ENCODE measurements at regions not wholly inside any gene's neighbourhood (a gene's known extent, or its start where the extent isn't known, plus 50 kb on each side); places are given as distances from the start of the nearest gene placed in this dataset.

DNA sequence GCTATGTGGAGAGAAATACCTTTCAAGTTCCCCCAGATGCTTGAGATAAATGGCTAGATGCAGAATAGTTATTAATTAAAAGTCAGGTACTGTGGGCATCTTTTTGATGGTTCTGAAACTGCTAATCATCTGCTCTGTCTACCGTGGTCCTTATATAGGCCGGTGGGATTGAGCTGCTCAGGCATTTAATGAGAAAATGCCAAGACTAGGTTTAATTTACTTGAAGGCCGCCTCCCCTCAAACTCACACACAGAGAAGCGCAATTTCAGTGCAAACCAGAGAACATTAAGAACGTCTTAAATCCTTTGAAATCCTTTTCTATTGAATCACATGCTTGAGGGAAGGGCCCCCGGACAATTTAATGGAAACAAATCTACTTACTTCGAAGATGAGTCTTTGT is 136.4 kb upstream of the CRBN start:
- no peak for DNase-seq (ENCODE audit: low read depth, low spot score)
- in situ Hi-C loops (cut with HindIII; ENCODE audit: low sequenced_read_pairs): no loop called here
- no peak overlapping the region for H3K4me3 ChIP-seq (ENCODE audit: low read depth, low read length)
- TF ChIP-seq CTCF (IDR thresholded peaks at IDR 0.05; ENCODE audit: low read depth, low read length): no peak

DNA sequence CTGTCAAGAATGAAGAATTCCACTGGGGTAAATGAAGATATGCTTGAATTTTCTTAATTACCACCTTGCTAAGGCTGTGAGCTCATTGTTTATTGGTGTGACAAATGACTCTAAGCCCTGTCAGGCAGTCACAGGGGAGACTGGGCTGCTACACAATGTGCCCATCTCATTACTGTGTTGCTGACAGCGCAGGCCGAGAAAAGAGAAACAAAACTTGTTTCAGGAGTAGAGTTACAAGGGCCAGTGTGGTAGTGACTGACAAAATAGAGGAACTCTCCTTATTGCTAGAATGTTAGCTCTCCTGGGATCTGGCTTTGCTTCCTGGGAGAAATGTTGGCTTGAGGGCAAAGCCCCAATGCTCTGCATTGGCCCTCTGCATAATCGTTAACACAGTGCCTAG is 130.4 kb upstream of the CRBN start:
- DNase-seq (ENCODE audit: low read depth, low spot score): no peak
- no peak overlapping the region for H3K4me3 ChIP-seq (ENCODE audit: low read depth, low read length)
- no peak for TF ChIP-seq CTCF (IDR thresholded peaks at IDR 0.05; ENCODE audit: low read depth, low read length)
- in situ Hi-C loops (cut with HindIII; ENCODE audit: low sequenced_read_pairs): no loop called here

- no peak for DNase-seq (ENCODE audit: low read depth, low spot score)
- H3K4me3 ChIP-seq (ENCODE audit: low read depth, low read length): no peak overlapping the region
- no peak for TF ChIP-seq CTCF (IDR thresholded peaks at IDR 0.05; ENCODE audit: low read depth, low read length)
- in situ Hi-C loops (cut with HindIII; ENCODE audit: low sequenced_read_pairs): no loop called here
Measured at GRCh38 chr3:3308809-3309208, 129.3 kb upstream of the CRBN start.

GRCh38 chr3:3307491-3307890 is 128.0 kb upstream of the CRBN start:
- no peak for TF ChIP-seq CTCF (IDR thresholded peaks at IDR 0.05; ENCODE audit: low read depth, low read length)
- DNase-seq (ENCODE audit: low read depth, low spot score): no peak
- no peak overlapping the region for H3K4me3 ChIP-seq (ENCODE audit: low read depth, low read length)
- in situ Hi-C loops (cut with HindIII; ENCODE audit: low sequenced_read_pairs): no loop called here

- no peak overlapping the region for H3K4me3 ChIP-seq (ENCODE audit: low read depth, low read length)
- no peak for TF ChIP-seq CTCF (IDR thresholded peaks at IDR 0.05; ENCODE audit: low read depth, low read length)
- in situ Hi-C loops (cut with HindIII; ENCODE audit: low sequenced_read_pairs): no loop called here
- no peak for DNase-seq (ENCODE audit: low read depth, low spot score)
Measured at GRCh38 chr3:3305841-3306240, 126.3 kb upstream of the CRBN start.

GRCh38 chr3:3305084-3305483 is 125.6 kb upstream of the CRBN start:
- in situ Hi-C loops (cut with HindIII; ENCODE audit: low sequenced_read_pairs): no loop called here
- no peak overlapping the region for H3K4me3 ChIP-seq (ENCODE audit: low read depth, low read length)
- no peak for TF ChIP-seq CTCF (IDR thresholded peaks at IDR 0.05; ENCODE audit: low read depth, low read length)
- no peak for DNase-seq (ENCODE audit: low read depth, low spot score)

DNA sequence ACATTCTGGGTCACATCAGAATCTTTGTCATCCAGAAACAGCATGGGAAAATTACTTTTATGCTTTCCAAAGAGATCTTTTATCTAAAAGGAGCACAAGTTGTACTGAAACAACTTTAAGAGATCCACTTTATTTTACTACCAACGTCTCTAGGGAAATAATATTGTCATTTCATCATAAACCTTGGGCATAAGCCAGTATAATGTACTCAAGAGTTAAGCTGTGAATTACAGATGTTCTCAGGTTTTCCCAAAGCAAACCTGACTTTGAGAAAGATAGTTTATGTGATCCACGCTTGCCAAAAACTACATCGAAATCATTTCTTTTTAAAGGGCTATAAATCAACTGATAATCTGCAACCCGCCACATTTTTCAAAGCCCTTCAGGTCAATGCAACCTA is 124.1 kb upstream of the CRBN start:
- no peak for DNase-seq (ENCODE audit: low read depth, low spot score)
- in situ Hi-C loops (cut with HindIII; ENCODE audit: low sequenced_read_pairs): no loop called here
- no peak overlapping the region for H3K4me3 ChIP-seq (ENCODE audit: low read depth, low read length)
- no peak for TF ChIP-seq CTCF (IDR thresholded peaks at IDR 0.05; ENCODE audit: low read depth, low read length)
